SKM-1 treated with dmso at 0.1 percent for 144 hours (cell line): ENCODE measurements at regions not wholly inside any gene's neighbourhood (a gene's known extent, or its start where the extent isn't known, plus 50 kb on each side); places are given as distances from the start of the nearest gene placed in this dataset.
A peak's percentile ranks its signal among the peaks of the same experiment; 100 is the strongest.

Experiments used
- DNase-seq: peaks from one replicate; lab custom pipeline; 2025; ENCODE audit not compliant: unreplicated experiment; lab: John Stamatoyannopoulos, UW

DNA sequence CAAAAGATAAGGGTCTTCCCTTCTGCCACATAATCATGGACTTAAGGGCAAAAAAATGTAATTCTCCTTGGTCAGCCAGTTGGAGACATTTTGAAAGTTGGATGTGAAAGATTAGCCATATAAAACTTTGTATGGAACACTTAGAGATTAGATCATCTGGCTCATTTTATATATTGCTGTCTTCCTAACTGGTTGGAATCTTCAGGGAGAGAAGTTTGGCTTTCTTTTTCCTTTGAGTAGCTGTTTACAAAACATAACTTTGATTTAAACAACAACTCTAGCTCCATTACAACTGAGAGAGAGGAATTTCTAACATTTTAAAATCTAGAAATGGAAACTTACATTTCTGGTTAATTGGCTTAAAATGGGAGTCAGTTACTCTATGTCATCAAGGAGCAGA is 132.7 kb downstream of the RDH14 start:
- no peak for DNase-seq

DNA sequence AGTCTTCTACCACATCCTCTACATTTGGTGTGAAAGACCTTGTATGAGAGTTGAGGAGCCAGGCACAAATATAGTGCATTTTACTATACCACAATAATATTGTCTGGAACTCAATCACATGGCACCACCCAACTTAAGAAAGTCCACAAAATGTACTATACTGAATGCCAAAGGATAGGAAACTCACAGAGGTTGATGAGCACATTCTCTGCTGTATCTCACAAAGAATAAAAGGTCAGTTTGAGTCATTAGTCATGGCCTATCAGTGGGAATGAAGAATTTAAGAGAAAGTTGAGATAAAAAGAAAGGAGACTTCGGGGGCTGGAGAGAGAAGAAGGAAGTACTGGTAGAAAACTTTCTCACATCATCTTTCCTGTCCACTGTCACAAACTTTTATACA is 134.3 kb downstream of the RDH14 start:
- DNase-seq, result no peak

DNA sequence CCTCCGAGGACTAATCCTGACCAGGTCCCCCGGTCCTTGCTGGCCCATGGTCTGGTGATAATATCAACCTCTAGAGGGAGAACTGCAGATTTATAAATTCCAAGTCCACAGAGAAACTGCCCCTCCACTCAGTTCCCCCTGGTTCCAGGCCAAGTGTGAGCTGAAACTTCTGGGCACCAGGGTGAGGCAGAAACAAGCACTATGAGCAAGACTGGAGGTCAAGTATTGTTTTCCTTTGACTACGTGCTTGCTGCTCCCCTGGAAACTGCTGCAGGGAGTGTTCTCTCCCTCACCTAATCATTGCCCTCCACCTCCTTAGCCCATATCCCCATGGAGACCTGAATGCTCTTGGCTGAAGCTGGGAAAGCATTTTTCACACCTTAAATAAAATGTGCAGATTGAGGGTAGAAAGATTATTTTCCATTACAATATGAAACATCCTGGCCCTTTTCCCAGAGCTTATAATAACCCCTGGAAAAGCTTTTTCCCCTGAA is 135.2 kb downstream of the RDH14 start:
- no peak for DNase-seq

DNA sequence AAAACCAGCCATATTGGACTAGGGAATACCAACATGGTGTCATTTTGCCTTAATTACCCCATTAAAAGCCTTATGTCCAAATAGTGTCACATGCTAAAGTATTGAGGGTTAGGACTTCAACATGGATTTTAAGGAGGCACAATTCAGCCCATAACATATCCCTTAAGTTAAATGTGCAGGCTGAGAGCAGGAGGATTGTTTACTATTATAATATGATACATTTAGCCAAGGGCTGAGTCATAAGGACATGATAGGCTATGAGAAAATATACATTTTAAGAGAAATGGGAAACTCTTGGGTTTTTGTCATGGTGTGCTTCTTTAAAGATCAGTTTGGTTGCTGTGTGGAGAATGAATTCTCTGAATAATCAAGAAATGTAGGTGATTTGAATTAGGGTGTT is 136.8 kb downstream of the RDH14 start:
- DNase-seq, result no peak

DNA sequence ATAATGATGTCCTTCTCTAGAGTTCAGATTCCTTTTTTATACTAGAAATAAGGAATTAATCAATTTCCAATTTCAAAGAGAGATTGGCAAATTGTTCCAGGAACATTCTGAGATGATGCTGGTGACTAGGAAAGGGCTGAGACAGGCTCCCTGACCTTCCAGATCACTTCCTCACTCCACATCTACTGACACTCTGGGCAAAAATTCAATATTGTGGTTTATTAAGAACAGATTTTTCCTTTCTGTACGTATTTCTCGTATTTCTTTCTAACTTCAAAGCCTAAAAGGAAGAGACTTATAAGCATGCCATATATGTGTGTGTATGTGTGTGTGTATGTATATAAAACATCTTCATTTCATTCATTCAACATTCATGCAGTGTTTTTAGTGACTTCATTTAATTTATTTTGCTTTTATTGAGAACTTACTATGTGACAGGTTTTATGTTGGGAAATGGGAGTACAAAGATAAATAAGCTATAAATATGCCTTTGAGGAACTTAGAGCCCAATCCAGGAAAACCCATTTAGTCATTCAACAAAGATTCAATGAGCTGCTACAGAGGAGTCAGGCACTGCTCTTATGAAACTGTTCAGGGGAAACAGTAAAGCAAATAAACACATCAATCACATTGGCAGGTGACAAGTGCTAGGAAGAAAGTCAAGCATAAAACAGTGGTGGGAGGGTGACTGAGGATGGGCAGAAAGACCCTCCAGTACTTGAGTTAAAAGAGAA is 137.9 kb downstream of the RDH14 start:
- no peak for DNase-seq

DNA sequence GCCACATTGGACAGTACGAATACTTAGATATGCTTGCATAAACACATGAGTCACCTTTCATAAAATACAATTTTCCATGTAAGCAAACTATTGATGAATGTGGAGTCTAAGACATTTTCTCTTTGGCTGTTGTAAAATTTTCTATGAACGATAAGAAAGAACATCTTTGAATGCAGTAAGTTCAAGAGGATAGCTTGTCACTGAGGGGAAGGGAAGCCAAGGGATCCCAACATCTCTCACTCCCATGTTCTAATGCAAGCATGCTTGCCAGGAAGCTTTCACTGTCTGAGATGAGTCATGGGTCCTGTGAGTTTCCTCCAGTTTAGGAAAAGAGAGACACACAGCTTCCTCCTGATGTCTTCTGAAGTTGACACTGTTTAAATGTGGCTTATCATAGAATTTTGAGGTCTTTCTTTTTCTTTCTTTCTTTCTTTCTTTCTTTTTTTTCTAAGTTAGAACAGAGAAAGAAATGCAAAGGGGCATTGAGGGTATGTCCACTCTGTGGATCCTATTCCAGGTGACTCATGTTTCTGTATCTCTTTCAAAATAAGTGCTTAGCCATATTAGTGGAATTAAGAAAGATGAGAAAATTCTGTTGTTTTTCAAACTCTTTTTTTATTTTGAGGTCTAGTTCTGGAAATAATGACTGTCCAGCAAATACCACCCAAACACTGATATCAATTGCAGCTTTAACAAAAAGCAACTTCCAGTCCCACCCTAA is 146.6 kb downstream of the RDH14 start:
- DNase-seq, result no peak

DNA sequence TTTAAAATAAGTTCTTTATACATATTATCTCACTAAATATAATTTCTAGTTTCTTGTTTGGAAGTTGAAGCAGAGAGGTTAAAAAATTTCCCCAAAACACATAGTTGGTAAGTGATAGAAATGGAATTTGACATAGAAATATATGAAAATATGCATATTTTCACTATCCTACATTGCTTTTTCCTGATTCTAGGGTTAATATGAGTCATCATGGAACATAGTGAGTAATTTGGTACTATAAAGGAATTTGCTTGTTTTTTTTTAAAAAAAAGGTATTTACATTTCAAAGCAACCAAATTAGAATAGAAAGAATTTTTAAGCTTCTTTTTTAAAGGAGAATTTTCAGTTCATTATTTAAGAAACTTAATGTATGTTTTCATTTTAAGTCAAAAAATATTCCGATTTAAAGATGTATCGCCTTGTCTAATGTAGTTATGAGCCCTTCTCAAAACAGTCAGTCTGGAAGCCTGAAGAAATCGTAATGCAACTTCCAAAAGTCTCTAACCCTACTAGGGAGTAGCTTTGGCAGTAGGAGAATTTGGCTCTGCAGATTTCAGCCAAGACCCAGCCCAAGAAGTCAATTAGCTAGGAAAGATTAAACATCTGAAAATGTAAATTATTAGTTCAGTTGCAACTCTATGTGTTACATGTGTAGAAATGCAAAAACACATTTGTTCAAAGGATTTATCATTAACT is 147.3 kb downstream of the RDH14 start:
- no peak for DNase-seq

DNA sequence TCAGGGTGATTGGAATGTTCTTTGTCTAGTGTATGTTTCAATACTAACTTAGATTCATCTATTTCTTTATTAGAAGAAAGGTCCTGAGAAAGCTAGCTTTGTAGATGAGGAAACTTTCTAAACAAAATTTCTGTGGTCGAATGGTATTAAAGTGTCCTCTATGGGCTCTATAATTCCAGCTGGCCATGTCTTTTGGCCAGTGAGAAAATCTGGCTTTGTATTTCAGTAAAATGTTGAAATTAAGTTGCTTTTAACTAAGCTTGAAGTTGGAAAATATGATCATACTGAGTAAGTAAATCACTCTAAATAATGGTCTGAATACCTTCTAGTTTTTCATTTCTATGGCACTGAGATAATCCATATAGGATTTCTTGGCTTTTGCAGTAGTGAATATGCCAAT is 148.8 kb downstream of the RDH14 start:
- no peak for DNase-seq

DNA sequence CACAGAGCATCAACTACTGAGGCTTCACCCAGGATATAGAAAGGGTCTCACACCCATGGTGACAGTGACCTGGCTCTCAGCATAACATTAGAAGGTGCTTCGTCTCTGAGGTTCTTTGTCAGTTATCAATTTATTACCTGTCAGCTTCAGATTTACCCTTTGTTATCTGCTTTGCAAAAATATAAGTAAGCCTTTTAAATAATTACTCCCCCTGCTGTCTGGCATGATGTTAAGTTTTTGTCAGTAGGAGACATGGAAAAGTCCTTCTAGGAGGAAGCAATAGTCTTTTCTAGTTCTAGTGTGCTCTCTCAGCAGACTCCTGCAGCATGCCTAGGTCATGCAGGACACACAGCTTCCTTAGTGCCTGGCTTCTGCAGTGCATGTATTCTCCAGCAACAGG is 149.9 kb downstream of the RDH14 start:
- DNase-seq, result no peak

DNA sequence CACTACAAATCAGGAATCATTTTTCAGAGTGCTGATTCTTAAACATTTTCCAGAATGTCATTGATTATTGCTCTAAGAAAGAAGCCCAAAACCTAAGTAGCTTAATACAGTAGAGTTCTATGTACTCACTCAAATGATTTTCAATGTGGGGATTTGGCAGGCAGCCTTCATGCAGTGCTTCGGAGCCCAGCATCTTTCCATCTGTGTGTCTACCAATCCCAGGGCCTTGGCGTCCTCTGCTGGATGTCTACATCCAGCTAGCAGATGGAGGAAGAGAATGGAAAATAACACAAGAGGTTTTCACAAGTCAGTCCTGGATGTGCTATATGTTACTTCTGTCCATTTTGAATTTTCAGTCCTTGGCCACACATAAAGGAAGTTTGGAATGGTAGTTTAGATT is 151.8 kb downstream of the RDH14 start:
- no peak for DNase-seq

DNA sequence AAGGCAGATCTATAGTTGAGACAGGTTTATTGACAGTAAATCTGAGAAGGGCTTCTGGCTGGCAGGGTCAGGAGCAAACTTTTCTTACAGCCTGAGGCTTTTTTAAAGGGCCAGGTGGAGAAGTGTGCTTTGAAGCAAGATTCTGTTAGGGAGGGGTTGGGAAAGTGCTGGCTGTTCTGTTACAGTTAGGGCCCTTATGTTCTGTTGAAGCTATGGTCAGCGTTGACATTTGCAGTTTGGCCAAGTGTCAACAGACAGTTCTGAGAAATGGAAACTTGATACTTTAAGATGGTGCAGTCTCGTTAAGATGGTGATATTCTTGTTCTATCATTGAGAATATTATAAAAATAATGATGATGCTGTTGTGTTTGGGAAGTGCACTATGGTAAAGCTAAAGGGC is 154.2 kb downstream of the RDH14 start:
- no peak for DNase-seq

DNA sequence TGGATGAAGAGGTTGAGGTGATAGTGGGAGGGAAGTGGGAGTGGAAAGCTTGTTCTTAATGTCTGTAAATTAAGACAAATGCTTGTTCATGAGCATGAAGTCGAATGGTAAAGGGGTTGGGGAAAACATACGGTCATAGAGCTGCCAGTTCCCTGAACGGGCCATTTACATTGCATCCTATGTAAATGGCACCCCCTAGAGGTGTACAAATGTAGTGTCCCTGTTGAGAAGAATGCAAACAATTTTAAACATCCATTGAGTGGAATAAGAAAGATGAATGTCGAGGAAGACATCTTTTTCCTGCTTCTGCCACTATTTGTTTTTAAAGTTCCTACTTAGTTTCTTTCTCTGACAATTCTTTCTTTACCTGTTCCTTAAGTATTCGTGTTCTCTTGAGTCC is 155.7 kb downstream of the RDH14 start:
- DNase-seq, result no peak

DNA sequence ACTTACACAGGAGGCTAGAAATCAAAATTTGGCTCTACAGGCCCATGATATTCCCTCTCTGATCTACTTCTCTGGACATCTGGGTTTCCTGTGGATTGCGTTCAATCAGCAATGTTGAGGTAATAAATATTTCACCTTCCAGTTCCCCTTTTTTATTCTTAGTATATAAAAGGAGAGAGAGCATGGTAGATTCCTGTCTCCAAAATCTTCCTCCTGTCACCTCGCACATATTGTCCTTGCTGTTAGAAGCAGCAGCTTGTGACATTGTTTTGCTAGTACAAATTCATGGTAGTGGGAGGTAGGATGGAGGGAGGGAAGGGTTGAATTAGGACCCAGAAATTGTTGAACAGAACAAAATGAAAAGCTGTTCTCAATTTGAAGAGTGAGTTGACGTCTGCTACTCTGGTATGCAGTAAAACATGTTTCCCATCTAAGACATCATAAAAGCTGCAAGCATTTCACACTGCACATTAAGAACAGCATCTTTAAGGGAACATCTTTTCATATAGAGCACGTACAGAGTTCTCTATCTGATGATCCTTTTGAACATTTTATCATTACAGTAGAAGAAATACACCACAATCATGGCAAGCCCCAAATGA is 156.4 kb downstream of the RDH14 start:
- no peak for DNase-seq

DNA sequence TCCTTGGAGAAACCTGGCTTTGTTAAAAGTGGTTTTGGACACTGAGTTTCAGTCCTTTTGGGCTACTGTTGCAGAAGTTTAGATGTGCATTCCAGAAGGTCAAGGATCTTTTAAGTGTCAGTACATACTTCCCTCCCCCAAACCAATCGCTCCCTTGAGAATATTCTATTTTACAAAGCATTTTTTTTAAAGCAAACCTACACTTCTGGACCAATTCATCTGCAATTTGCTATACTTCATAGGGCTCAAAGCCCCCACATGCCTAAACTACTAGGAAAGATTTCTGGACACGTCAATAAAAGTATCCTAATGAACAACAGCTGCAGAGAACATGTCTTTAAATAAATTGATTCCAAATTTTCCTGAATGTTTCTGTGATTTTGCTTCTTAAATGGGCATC is 157.6 kb downstream of the RDH14 start:
- DNase-seq, result no peak

DNA sequence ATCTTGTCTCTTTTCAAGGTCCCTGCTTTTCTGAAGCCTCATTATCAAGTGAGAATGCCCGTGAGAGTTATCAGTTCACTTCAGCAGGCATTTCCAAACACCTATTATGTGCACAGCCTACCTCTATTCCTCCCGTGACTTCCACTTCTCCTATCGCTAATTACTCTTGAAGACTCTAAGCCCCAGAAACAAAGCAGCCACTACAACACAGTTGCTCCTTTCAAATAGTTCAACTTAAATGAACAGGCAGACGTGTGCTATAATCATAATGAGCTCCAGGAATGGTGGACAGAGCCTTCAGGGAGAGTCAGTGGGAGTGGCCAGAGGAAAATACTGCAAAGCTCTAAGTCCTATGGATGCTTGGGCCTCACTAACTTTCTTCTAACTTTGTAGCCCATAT is 159.0 kb downstream of the RDH14 start:
- DNase-seq, result no peak

DNA sequence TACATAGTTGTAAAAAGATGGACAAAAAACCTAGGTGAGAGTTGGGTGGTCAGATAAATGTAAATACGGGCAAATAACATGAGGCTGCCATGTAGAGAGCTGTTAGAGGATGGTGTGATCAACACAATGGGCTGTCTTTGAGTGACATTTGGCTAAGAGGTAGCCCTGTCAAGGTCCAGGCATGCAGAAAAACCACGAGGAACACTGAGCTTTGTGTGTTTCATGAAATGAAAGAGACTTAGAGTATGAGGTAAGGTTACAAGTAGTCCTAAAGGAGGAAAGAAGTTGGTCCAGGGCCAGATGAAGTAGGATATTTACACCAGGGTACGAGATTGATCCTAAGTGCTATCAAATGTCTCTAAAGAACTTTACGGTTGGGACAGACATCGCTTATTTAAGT is 160.9 kb downstream of the RDH14 start:
- no peak for DNase-seq

DNA sequence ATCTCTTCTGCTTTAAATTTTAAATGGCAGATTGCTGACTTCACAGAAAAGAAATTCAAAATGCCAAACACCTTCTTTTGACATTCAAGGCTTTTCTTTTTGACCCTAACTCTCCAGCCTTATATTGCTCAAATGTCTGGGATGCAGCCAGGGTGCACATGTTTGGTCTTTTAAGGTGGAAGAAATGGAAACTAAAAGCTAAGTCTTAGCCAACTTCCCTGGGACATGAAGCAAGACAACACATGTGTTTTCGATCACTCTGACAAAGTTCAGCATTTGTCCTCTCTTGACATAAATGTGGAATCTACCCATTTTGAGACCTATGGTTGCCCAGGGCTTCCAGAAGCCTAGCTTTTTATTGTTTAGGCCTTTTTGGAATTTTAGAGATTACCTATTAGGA is 161.6 kb downstream of the RDH14 start:
- DNase-seq, result no peak

DNA sequence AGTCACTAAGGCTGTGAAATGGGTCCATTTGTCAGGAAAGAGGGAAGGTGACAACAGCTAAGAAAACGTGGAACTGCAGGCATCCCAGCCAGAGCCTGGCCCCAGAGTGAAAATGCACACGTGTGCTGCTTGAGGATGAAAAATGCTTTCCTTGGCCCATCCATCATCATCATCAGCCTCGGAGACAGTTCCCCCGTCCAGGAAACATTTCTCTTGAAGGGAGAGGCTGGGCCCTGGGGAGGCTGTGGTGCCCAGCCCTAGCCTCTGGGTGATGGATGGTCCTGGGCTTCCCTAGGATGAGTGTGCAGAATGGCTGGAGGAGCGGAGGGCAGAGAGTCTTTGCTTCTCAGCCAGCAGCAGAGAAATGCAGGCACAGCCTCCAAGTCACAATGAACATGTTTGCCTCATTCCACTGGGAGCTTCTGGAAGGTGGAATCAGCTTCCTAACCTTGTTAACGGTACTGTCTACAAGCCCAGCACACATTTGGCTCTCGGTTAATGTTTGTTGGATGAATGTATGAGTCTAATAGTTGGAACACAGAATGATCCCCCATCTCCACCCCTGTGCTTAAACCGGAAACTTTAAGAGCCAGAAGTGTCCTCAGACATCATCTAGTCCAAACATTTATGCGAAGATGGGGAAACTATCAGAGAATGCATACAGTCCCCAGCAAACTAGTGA is 164.0 kb downstream of the RDH14 start:
- no peak for DNase-seq

DNA sequence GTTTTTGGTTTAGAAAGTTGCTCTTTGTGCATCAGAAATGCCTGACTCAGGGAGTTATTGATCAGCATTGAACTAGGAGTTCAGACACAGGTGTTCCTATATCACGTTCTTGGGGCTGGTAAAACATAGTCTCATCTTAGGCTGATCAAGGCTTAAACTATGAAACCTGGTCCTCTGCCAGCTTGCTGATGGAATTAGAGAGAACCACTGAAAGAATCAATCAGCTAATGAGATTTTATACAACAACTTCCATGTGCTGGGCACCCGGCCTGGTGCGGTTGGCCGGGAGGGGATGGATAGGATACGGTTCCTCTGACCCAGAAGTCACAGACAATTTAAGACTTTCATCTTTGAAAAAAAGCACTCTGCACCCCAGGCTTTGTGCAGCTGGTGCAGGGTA is 164.9 kb downstream of the RDH14 start:
- DNase-seq, result no peak

DNA sequence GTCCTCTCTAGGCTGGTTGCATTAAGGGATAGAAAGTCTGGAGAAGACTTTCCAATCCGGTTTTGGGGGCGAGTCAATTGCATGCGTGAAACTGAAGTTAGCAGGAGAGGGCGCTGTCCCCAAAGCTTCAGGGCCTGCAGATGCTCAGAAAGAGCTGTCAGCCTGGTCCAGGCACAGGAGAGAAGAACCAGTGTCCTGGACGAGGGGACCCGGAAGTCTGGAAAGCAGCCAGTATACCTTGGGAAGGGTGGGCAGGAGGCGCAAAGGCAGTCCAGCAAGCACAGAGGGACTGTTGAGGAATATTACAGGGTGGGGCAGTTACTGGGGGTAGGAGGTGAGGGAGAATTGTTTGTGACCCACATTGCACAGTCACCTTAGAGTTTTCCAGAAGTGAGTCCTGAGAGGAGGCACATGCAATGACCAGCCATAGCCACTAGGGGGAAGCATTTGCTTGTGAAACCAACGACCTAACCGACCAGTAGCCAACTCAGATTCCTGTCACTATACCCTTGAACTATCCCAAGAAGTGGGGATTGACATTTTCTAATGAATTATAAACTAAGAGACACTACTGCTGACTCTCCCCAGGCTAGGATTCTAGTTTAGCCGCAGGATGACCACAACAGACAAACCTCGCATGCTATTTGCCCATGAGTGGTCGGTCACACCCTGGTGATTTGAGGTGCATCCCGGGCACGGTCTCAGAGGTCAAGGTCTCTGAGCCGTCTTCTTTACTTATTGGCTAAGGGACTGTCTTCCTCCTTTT is 172.8 kb downstream of the RDH14 start:
- DNase-seq, result peak; percentile 65
